GM19238 (cell line): ENCODE measurements at regions not wholly inside any gene's neighbourhood (a gene's known extent, or its start where the extent isn't known, plus 50 kb on each side); places are given as distances from the start of the nearest gene placed in this dataset.
"Not testable (repeated sequence)": the region's sequence is repeated elsewhere in the genome, so short reads cannot be mapped to it uniquely, and the experiment has no call there.

Source experiments
- DNase-seq: peaks from one replicate; pipeline ENCODE4 v3.0.0; 2011; ENCODE audit warnings: low spot score; ENCODE audit not compliant: insufficient read length

DNA sequence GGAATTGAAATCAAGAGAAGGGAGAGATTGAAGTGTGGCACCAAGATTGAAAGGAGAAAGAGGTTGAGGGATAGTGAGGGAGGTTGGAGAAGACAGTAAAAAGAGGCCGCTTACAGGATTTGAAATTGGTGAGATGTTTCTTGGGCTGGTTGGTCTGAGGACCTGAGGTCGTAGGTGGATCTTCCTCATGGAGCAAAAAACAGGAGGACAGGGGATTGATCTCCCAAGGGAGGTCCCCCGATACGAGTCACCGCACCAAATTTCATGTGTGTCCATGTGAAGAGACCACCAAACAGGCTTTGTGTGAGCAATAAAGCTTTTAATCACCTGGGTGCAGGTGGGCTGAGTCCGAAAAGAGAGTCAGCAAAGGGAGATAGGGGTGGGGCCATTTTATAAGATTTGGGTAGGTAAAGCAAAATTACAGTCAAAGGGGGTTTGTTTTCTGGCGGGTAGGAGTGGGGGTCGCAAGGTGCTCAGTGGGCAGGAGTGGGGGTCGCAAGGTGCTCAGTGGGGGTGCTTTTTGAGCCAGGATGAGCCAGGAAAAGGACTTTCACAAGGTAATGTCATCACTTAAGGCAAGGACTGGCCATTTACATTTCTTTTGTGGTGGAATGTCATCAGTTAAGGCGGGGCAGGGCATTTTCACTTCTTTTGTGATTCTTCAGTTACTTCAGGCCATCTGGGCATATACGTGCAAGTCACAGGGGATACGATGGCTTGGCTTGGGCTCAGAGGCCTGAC, 505.5 kb downstream of the GRIN2A start:
- not testable (repeated sequence) for DNase-seq

DNA sequence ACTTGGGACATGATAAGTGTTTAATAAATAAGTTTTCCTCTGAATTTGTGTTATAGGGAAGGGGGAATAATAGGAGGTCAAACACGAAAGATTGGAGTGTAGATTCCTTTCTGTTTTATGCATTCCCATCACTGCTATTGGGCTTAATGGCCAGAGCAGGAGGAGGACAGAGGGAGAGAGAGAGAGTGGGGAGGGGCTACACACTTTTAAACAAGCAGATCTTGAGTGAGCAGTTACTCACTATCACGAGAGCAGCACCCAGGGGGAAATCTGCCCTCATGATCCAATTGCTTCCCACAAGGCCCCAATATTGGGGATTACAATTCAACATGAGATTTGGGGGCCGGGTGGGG, 505.0 kb downstream of the GRIN2A start:
- DNase-seq = no peak

DNA sequence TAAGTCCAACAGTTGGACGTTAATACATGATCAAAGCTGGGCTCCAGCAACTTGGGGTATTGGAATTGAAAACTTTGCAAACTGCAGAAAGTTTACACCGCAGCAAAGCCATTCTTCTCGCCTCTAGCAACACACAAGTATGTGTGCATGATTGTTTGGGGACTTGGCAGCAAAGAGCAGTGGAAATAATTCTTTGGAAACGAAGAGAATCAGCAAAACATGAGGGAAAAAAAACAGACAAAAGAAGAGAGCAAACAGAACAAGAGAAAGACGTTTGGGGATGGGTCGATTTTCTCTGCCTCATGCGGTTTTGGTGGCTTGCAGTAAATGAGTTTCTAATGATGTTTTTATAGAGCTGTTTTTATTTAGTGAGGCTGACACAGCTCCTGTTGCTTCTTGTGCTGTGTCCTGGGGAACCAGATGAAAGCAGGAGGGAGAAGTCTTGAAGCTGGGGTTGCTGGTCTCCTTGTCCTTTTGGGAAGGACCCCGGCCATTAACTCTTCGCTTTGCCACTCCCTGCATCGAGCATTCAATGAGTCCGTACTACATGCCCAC, 502.9 kb downstream of the GRIN2A start:
- DNase-seq = no peak

DNA sequence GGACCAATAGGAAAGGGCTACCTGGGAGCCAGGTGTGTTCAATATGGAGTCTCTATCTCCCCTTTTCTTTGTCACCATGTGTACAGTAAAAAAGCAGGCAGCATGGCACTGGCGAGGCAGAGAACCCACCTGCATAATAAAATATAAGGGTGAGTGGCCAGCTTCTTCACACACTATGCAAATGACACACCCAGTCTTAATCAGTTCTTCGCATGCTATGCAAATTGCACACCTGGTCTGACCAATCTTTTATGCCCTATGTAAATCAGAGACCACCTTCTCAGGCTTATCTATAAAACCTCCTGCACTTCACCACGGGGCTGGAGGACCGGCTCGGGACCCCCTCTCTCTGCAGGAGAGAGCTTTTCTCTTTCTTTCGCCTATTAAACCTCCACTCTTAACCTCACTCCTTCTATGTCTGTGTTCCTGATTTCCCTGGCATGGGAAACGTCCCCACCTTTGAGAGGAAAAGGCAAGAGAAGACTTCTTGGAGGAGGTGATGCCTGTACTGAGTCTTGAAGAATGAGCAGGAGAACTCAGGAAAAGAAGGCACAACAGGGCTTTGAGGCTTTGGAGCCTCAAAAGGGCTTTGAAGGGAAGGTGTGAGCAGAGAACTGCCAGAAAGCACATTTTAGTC, 502.1 kb downstream of the GRIN2A start:
- DNase-seq = no peak

DNA sequence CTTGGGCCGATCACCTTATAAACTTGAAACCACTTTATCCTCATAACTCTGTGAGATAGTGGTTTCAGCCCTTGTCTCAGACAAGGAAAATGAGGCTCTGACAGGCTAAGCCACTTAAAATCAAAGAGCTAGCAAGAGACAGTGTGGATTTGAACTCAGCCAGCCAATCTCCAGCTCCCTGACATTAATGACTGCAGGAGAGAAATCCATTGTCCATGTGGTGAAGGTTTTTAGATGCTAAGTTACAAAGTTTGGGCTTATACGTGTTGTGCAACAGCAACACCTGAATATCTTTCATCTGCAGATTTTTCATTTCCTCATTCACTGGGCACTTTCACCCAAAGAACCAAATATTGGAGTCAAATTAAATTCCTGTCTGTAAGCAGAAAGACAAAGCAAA, 501.3 kb downstream of the GRIN2A start:
- no peak for DNase-seq

DNA sequence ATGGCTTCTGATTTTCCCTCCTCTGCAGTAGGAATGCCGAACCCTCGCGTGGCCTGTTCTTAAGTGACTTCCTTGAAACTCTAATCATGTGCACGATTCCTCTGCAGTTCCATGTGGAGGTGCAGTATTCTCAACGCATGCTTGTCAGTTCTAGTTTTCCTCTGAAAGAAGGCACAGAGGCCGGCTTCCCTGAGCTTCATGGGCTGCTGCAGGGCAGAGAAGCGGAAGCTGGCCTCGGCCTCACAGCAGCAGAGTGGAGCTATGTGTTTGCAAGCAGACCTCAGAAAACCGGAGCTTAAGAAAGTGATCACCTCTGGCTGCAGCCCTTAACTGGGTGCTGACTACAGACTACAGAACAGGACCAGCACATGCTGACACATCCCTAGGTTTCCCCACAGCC, 500.7 kb downstream of the GRIN2A start:
- no peak for DNase-seq

DNA sequence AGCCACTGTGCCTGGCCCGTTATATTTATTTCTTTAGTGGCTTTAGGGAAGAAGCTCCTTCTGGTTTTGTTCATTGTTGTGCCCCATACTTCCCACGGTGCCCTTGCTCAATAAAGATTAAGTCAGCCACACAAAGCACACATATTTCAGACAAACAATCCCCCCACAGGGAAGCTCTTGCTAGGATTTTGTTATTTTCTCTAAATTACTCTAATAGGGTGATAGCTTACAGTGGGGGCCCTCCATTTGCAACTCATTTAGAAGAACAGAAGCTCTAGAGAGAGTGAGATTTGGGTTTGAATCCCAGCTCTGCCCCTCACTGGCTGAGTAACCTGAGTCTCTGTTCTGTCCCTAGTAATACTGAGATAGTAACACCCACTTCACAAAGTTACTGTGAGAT, 499.9 kb downstream of the GRIN2A start:
- DNase-seq = no peak

DNA sequence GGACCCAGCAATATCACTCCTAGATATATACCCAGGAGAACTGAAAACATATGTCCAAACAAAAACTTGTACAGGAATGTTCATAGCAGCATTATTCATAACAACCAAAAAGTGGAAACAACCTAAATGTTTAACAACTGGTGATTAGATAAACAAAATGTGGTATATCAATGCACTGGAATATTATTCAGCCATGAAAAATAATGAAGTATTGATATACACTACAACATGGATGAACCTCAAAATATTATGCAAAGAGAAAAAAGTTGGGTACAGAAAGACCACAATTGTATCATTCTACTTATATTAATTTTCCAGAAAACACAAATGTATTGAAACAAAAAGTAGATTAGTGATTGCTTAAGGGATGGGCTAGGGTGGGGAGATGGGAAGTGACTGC, 498.6 kb downstream of the GRIN2A start:
- no peak for DNase-seq

DNA sequence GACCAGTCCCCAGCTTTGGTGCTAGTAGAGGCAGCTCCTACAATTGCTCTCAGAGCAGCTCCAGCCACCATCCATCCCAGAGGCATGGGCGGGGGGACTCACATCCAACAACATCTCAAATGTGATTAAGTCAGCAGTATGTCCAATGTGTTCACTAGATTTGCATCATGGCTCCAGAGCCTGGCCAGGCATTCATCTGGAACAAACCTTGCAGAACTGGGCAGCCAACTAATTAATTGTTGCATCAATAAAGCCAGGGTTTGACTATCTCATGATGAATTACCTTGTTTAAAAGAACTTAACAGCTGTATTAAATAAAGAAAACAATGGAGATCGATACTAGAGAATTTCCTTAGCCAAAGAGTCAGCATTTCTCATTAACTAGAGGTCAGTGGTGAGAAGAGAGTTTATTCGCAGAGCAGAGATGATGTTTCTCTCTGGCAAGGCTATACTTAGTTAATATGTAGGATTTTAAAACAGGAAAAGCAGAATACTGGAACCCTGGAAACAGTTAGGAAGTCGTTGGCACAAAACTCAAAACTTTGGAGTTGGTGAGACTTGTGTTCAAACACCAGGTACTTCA, 494.4 kb downstream of the GRIN2A start:
- no peak for DNase-seq

DNA sequence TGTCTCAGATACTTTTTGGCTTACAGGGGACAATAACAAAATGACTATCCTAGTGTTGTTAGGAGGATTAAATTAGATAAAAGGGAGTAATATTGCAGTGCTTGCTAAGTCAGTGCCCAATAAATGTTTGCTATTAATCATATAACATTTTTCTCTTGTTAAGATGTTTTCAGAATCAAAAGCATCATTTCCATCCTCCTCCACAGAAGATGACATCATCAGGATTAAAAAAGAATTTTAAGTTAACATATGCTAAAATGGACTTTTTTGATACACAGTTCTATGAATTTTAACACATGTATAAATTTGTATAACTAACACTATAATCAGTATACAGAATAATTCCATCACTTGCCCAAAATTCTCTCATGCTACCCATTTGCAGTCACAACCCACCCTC, 492.6 kb downstream of the GRIN2A start:
- DNase-seq = no peak

DNA sequence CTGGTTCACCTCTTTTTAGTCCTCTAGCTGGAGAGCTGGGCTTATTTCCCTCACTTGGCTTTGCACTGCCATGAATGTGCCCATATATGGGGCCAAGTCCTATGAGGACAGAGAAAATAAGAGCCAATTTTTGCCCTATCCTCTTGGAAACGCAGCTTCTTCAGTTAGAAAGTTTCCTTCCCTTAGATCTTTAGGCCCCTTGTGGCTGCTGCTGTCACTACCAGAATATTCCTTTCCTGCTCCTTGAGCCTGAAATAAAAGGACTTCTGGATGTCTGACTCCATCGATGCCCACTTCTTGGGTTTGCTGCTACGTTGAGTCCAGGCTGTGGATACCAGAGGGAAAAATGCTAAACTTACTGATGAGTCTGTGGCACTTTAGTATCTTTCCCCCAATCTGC, 487.1 kb downstream of the GRIN2A start:
- DNase-seq = no peak
